Stimulated activated memory B cell treated with anti-CD40 and anti-IgM and Interleukin-4, amounts not matched to agents 10 μg/mL and 1 μg/mL and 100 μg/mL, for 72 hours (primary cell): ENCODE measurements at regions not wholly inside any gene's neighbourhood (a gene's known extent, or its start where the extent isn't known, plus 50 kb on each side); places are given as distances from the start of the nearest gene placed in this dataset.

Experiments used
- ATAC-seq: fragments of 150-1000 bp; cut with Tn5 transposase; 2 replicates; pipeline ENCODE4 v1.10.0; 2021
- H3K27ac Mint-ChIP-seq: one replicate; pipeline ENCODE4 v1.8.0; 2022; ENCODE audit warnings: mild to moderate bottlenecking, mixed read lengths
- H3K27me3 Mint-ChIP-seq: one replicate; pipeline ENCODE4 v1.8.0; 2022; ENCODE audit warnings: mixed read lengths
- H3K36me3 Mint-ChIP-seq: one replicate; pipeline ENCODE4 v1.8.0; 2022; ENCODE audit warnings: mixed read lengths
- H3K4me1 Mint-ChIP-seq: one replicate; pipeline ENCODE4 v1.8.0; 2022; ENCODE audit warnings: mixed read lengths
- H3K4me3 Mint-ChIP-seq: one replicate; pipeline ENCODE4 v1.8.0; 2022; ENCODE audit warnings: mild to moderate bottlenecking, moderate library complexity, mixed read lengths
- H3K9me3 Mint-ChIP-seq: one replicate; pipeline ENCODE4 v1.8.0; 2022; ENCODE audit warnings: mixed read lengths

DNA sequence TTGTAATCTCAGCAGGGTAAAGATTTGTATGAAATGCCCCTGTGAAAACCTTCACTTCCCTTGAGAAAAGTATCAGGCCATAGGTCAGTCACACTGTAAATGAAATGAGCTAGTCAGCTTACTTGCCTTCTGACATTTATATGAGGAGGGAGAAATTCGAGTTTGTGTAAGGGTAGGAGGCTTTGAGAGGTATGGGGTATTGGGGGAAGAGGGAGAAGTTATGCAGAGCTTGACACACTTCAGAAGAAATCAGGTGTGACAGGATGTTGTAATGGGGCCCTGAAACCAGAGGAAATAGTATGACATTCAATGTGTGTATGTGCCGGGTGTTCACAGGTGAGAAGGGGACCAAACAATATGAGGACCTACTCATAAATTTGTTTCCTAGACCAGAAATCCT, 64.2 kb upstream of the CCN6 start:
- Mint-ChIP-seq H3K27ac (peak overlapping the region; percentile 7), H3K4me3 (no peak overlapping the region), H3K27me3 (no peaks in the 10 kb centered on the region), H3K9me3 (no peaks in the 10 kb centered on the region), H3K36me3 (no peaks in the 10 kb centered on the region), H3K4me1 (peaks cover 25% of the 10 kb centered on the region)
- peak; percentile 78 for ATAC-seq

DNA sequence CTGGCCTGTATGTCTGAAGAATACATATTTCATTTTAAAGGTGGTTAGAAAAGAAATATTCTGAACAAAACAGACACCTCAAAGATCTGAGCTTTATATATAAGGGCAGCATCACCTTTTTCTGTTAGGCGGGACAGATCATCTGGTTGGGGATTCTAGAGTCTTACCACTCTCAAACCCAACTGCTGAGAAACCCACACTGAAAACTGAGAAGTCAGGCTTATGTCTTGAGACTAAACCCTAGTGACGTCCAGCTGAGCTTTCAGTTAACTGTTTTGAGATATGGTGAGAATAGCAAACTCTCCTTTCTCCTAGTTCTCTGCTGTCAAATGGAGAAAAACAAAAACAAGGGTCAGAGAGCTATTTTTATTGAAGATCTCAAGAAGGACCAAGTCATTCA, 63.7 kb upstream of the CCN6 start:
- Mint-ChIP-seq H3K4me3 (no peak overlapping the region), H3K27me3 (no peaks in the 10 kb centered on the region), H3K27ac (no peak overlapping the region), H3K9me3 (no peaks in the 10 kb centered on the region), H3K4me1 (peaks cover 25% of the 10 kb centered on the region), H3K36me3 (no peaks in the 10 kb centered on the region)
- no peak for ATAC-seq

DNA sequence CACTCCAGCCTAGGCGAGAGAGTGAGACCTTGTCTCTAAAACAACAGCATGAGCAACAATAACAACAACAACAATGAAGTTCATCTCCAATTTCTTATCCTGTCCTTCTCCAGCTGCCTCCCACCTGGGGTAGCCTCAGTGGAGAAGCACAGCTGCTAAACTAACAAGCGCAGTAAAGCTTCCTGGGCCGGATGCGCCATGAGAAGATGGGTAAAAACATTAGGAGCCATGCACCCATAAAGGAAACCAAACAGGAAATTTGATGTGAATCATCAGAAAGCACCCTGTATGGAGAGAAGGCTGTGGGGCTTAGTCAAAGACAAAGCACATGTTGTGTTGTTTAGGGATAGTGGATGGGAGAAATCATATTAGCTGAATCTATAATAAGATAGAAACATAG, 61.1 kb upstream of the CCN6 start:
- no peak overlapping the region for H3K4me3 Mint-ChIP-seq
- H3K36me3 Mint-ChIP-seq, result no peaks in the 10 kb centered on the region
- H3K4me1 Mint-ChIP-seq, result peaks cover 25% of the 10 kb centered on the region
- H3K9me3 Mint-ChIP-seq, result no peaks in the 10 kb centered on the region
- peak; percentile 48 for ATAC-seq
- no peak overlapping the region for H3K27ac Mint-ChIP-seq
- no peaks in the 10 kb centered on the region for H3K27me3 Mint-ChIP-seq

DNA sequence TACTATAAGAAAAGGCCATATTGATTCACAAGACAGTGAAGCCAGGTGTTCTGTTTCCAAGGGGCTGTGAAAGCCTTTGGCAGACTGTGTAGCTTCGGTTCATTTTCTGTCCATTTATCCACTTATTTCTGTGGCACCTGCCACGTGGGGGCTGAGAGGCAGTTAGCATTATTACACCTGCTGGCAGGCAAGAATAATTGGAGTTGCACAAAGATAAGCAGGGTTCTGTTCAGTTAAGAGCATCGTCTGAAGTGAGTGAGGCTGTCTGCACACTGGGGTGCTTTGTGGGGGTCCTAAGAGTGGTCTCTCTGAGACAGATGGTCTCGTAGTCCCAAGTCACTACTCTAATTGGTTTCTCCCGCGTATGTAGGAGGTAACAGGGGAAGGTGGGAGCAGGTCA, 60.6 kb upstream of the CCN6 start:
- Mint-ChIP-seq H3K4me1 (peaks cover 25% of the 10 kb centered on the region), H3K36me3 (no peaks in the 10 kb centered on the region), H3K27ac (no peak overlapping the region), H3K27me3 (no peaks in the 10 kb centered on the region), H3K4me3 (no peak overlapping the region), H3K9me3 (no peaks in the 10 kb centered on the region)
- no peak for ATAC-seq

DNA sequence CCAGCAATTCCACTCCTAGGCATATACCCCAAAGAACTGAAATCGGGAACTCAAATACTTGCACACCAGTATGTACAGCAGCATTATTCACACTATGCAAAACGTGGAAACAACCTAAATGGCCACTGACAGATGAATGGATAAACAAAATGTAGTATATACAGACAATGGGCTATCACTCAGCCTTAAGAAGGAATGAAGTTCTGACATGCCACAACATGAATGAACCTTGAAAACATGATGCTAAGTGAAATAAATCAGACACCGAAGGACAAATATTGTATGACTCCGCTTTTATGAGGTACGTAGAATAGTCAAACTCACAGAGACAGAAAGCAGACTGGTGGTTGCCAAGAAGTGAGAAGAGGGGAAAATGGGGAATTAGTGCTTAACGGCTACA, 59.1 kb upstream of the CCN6 start:
- Mint-ChIP-seq H3K27ac (no peak overlapping the region), H3K36me3 (no peaks in the 10 kb centered on the region), H3K4me3 (no peak overlapping the region), H3K27me3 (no peaks in the 10 kb centered on the region), H3K4me1 (peaks cover 16% of the 10 kb centered on the region), H3K9me3 (no peaks in the 10 kb centered on the region)
- no peak for ATAC-seq

DNA sequence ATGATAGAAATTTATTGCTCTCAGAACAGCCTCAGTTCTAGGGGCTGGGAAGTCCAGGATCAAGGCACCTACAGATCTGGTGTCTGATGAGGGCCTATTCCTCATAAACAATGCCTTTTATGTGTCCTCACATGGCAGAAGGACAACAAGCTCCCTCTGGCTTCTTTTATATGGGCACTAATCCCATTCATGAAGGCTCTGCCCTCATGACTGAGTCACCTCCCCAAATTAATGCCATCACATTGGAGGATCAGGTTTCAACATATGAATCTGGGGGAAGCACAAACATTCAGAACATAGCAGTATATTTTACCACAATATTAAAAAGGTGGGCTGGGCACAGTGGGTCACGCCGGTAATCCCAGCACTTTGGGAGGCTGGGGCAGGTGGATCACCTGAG, 58.5 kb upstream of the CCN6 start:
- no peaks in the 10 kb centered on the region for H3K27me3 Mint-ChIP-seq
- H3K9me3 Mint-ChIP-seq, result no peaks in the 10 kb centered on the region
- no peak for ATAC-seq
- H3K36me3 Mint-ChIP-seq, result no peaks in the 10 kb centered on the region
- peaks cover 13% of the 10 kb centered on the region for H3K4me1 Mint-ChIP-seq
- no peak overlapping the region for H3K4me3 Mint-ChIP-seq
- H3K27ac Mint-ChIP-seq, result no peak overlapping the region

DNA sequence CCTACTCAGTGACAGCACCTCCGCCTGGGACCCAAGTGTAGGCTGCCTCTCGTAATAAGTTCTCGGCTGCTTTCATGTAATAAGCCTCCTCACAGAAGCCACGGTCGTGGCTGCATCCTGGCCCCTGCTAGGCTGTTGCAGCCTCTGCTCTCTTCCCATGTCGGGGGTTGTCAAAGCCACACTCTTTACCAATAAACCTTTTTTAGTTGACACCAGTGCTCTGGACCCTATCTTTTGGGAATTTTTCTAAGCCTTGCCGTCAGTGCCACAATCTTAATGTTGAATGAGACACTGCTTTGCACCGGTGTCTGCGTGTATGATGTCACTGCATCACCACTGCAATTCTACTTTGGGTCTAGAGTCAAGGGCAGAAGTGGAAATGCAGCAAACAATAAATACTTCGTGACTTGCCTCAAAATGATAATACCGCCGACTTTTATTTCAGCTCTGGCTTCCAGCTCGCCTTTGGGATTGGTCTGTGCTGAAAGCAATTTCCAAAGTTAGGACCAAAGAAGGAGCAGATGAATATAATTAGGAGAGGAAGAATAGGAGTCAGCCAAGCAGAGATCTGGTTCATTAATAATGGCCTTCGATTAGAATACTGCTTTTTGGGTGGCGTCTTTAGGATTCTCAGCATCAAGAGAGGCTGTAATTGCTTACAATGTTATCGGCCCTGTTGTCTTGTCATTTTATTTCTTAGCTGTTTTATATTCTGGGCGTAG, 57.6 kb upstream of the CCN6 start:
- Mint-ChIP-seq H3K9me3 (no peaks in the 10 kb centered on the region), H3K4me3 (no peak overlapping the region), H3K27ac (no peak overlapping the region), H3K4me1 (peaks cover 13% of the 10 kb centered on the region), H3K27me3 (no peaks in the 10 kb centered on the region), H3K36me3 (no peaks in the 10 kb centered on the region)
- ATAC-seq, result no peak

DNA sequence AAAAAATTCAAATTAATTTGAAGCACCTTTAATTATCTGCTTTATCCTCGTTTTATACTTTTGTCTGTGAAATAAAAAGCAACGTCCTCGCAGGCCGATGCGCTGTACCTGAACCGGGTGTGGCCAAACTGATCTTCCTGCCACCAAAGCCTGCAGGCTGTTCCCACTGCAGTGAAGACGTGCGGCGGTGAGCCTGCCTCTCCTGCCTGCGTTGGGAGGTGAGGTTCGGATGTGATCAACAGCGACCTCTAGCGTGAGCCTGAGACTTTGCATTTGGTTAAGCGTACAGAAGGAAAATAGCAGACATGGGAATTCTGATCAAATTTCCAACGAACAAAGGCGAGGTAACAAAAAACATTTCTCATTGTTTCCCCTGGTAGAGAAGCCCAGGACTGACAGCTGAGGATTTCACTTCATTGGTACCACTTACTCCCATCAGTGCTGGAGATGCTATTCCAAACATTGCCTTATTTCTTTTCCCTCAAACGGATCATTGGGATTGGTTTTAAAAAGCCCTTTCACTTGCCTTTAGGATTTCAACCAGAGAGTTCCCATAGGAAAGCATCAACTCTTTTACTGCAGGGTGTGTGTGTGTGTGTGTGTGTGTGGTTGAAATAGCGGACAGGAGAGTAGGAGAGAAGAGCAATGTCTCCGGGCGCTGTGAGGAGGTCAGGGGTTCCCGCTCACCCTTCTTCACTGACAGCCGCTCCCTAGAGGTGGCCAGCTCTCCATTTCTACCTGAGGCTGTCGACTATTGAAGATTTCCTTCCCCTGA, 56.6 kb upstream of the CCN6 start:
- no peaks in the 10 kb centered on the region for H3K27me3 Mint-ChIP-seq
- peaks cover 13% of the 10 kb centered on the region for H3K4me1 Mint-ChIP-seq
- peak; percentile 81 for ATAC-seq
- H3K9me3 Mint-ChIP-seq, result no peaks in the 10 kb centered on the region
- no peaks in the 10 kb centered on the region for H3K36me3 Mint-ChIP-seq
- no peak overlapping the region for H3K27ac Mint-ChIP-seq
- no peak overlapping the region for H3K4me3 Mint-ChIP-seq

DNA sequence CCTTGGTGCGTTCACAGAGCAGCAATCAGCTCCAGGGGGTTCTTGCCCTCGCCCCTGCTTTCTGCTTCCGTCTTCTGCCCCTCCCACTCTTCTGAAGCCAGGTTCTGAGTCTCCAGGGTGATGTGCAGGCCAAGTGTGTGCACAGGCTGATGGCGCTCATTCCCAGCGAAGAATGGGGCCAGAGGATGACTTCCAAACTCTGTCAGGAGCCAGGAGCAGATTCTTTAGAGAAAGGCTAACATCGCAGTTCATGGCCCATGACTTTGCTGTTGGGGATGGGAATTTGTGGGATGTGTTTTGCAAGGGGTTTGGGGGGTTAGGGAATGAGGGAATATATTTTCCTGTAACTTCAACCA, 56.1 kb upstream of the CCN6 start:
- Mint-ChIP-seq H3K36me3 (no peaks in the 10 kb centered on the region), H3K4me1 (peaks cover 7% of the 10 kb centered on the region), H3K9me3 (no peaks in the 10 kb centered on the region), H3K27ac (no peak overlapping the region), H3K27me3 (no peaks in the 10 kb centered on the region), H3K4me3 (no peak overlapping the region)
- ATAC-seq, result no peak

DNA sequence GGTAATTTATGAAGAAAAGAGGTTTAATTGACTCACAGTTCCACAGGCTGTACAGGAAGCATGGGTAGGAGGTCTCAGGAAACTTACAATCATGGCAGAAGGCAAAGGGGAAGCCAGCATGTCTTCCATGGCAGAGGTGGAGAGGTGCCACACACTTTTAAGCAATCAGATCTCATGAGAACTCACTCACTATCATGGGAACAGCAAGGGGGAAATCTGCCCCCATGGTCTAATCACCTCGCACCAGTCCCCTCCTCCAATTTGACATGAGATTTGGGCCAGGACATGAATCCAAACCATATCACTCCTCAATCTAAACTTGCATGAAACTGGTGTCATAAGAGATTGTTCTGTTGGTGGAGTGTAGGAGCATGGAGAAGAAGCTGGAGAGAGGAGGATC, 51.6 kb upstream of the CCN6 start:
- Mint-ChIP-seq H3K4me3 (no peak overlapping the region), H3K27ac (no peak overlapping the region), H3K36me3 (no peaks in the 10 kb centered on the region), H3K27me3 (no peaks in the 10 kb centered on the region), H3K4me1 (no peaks in the 10 kb centered on the region), H3K9me3 (no peaks in the 10 kb centered on the region)
- ATAC-seq, result no peak
